Endodermal cell (in vitro differentiated cells): ENCODE measurements at regions not wholly inside any gene's neighbourhood (a gene's known extent, or its start where the extent isn't known, plus 50 kb on each side); places are given as distances from the start of the nearest gene placed in this dataset.

ENCODE experiments used
- DNase-seq: peaks from one replicate; pipeline ENCODE4 v3.0.0-alpha.2; 2017
- H3K27ac ChIP-seq: 2 replicates; pipeline ENCODE4 v1.5.1; 2013; ENCODE audit warnings: mild to moderate bottlenecking, low read depth, low read length, moderate library complexity
- H3K27me3 ChIP-seq: 2 replicates; pipeline ENCODE4 v1.6.1; 2013; ENCODE audit warnings: mild to moderate bottlenecking, low read length, moderate library complexity; ENCODE audit not compliant: insufficient read depth, control insufficient read depth, poor library complexity, severe bottlenecking
- H3K36me3 ChIP-seq: 2 replicates; pipeline ENCODE4 v1.7.0; 2013; ENCODE audit warnings: mild to moderate bottlenecking, low read length, moderate library complexity; ENCODE audit not compliant: control insufficient read depth, insufficient read depth
- H3K4me1 ChIP-seq: one replicate; pipeline ENCODE4 v1.7.0; 2013; ENCODE audit warnings: low read length; ENCODE audit not compliant: control insufficient read depth, insufficient read depth
- H3K4me3 ChIP-seq: 2 replicates; pipeline ENCODE4 v1.5.1; 2013; ENCODE audit warnings: mild to moderate bottlenecking, low read length, moderate library complexity
- H3K9ac ChIP-seq: 2 replicates; pipeline ENCODE4 v1.6.1; 2013; ENCODE audit warnings: mild to moderate bottlenecking, low read length, moderate library complexity; ENCODE audit not compliant: poor library complexity, severe bottlenecking; ENCODE audit errors: extremely low read depth
- H3K9me3 ChIP-seq: 2 replicates; pipeline ENCODE4 v1.6.1; 2013; ENCODE audit warnings: mild to moderate bottlenecking, low read length, moderate library complexity; ENCODE audit not compliant: control insufficient read depth
- H3K27ac Mint-ChIP-seq: 2 replicates; pipeline ENCODE4 v1.8.0; 2020; ENCODE audit warnings: mixed read lengths
- H3K27me3 Mint-ChIP-seq: 2 replicates; pipeline ENCODE4 v1.8.0; 2021; ENCODE audit warnings: mild to moderate bottlenecking, mixed read lengths; ENCODE audit not compliant: insufficient read depth
- H3K36me3 Mint-ChIP-seq: 2 replicates; pipeline ENCODE4 v1.8.0; 2020; ENCODE audit warnings: low read depth, mixed read lengths
- H3K4me1 Mint-ChIP-seq: 2 replicates; pipeline ENCODE4 v1.8.0; 2020; ENCODE audit warnings: mixed read lengths
- H3K4me3 Mint-ChIP-seq: 2 replicates; pipeline ENCODE4 v1.8.0; 2020; ENCODE audit warnings: mild to moderate bottlenecking, moderate library complexity, mixed read lengths
- H3K9me3 Mint-ChIP-seq: 2 replicates; pipeline ENCODE4 v1.8.0; 2020; ENCODE audit warnings: mild to moderate bottlenecking, mixed read lengths
- WGBS, 2 experiments: methylation state at CpG; one replicate each; pipeline versions ENCODE4 v1.1.5 to v1.1.7; 2013; ENCODE audit warnings: missing lambda C conversion rate in 2 of 2, mixed read lengths in 1 of 2; ENCODE audit not compliant: insufficient coverage in 1 of 2, insufficient read length in 1 of 2; 5-methylcytosine and 5-hydroxymethylcytosine counted together
- TF ChIP-seq, protein P1 (sequence below): fragments of 200-600 bp; sonication (generic); conservative IDR thresholded peaks from 2 replicates; pipeline ENCODE4 v1.5.0; 2021; ENCODE audit warnings: antibody characterized with exemption, mild to moderate bottlenecking

- no peaks in the 10 kb centered on the region for H3K4me1 ChIP-seq
- Mint-ChIP-seq H3K4me3 (no peak overlapping the region), H3K4me1 (no peaks in the 10 kb centered on the region), H3K36me3 (no peaks in the 10 kb centered on the region), H3K27ac (no peak overlapping the region), H3K9me3 (no peaks in the 10 kb centered on the region), H3K27me3 (peaks cover 3% of the 10 kb centered on the region)
- no peaks in the 10 kb centered on the region for H3K27me3 ChIP-seq
- no peak overlapping the region for H3K4me3 ChIP-seq
- no peak for DNase-seq
- no peaks in the 10 kb centered on the region for H3K36me3 ChIP-seq
- TF ChIP-seq, protein P1, sequence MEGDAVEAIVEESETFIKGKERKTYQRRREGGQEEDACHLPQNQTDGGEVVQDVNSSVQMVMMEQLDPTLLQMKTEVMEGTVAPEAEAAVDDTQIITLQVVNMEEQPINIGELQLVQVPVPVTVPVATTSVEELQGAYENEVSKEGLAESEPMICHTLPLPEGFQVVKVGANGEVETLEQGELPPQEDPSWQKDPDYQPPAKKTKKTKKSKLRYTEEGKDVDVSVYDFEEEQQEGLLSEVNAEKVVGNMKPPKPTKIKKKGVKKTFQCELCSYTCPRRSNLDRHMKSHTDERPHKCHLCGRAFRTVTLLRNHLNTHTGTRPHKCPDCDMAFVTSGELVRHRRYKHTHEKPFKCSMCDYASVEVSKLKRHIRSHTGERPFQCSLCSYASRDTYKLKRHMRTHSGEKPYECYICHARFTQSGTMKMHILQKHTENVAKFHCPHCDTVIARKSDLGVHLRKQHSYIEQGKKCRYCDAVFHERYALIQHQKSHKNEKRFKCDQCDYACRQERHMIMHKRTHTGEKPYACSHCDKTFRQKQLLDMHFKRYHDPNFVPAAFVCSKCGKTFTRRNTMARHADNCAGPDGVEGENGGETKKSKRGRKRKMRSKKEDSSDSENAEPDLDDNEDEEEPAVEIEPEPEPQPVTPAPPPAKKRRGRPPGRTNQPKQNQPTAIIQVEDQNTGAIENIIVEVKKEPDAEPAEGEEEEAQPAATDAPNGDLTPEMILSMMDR, result no peak
- WGBS, 2 experiments, result 86 to 96% methylated on average over 2 to 3 of the region's 3 CpGs
- no peak overlapping the region for H3K27ac ChIP-seq
- no peaks in the 10 kb centered on the region for H3K9me3 ChIP-seq
- no peak overlapping the region for H3K9ac ChIP-seq
Measured at GRCh38 chr10:56507033-56507432, 146.0 kb upstream of the ZWINT start.

- TF ChIP-seq, protein P1, result no peak
- Mint-ChIP-seq H3K4me1 (no peaks in the 10 kb centered on the region), H3K27ac (no peak overlapping the region), H3K27me3 (peaks cover 3% of the 10 kb centered on the region), H3K9me3 (no peaks in the 10 kb centered on the region), H3K4me3 (no peak overlapping the region), H3K36me3 (no peaks in the 10 kb centered on the region)
- WGBS, 2 experiments, result 96% methylated on average over 3 of the region's 3 CpGs; no CpG with 5 or more reads in 1 of the 2 experiments
- peaks cover 2% of the 10 kb centered on the region for H3K4me1 ChIP-seq
- DNase-seq, result no peak
- H3K36me3 ChIP-seq, result no peaks in the 10 kb centered on the region
- H3K9me3 ChIP-seq, result no peaks in the 10 kb centered on the region
- no peaks in the 10 kb centered on the region for H3K27me3 ChIP-seq
- no peak overlapping the region for H3K9ac ChIP-seq
- H3K4me3 ChIP-seq, result no peak overlapping the region
- H3K27ac ChIP-seq, result no peak overlapping the region
Measured at GRCh38 chr10:56505555-56505954, 144.5 kb upstream of the ZWINT start.

GRCh38 chr10:56496186-56496486 lies 135.1 kb upstream of the ZWINT start:
- Histone ChIP-seq H3K27ac (no peak overlapping the region), H3K4me3 (no peak overlapping the region), H3K36me3 (no peaks in the 10 kb centered on the region), H3K27me3 (no peaks in the 10 kb centered on the region), H3K4me1 (peaks cover 7% of the 10 kb centered on the region), H3K9me3 (no peaks in the 10 kb centered on the region), H3K9ac (no peak overlapping the region)
- Mint-ChIP-seq H3K36me3 (no peaks in the 10 kb centered on the region), H3K27ac (no peak overlapping the region), H3K9me3 (no peaks in the 10 kb centered on the region), H3K27me3 (peaks cover 3% of the 10 kb centered on the region), H3K4me1 (no peaks in the 10 kb centered on the region), H3K4me3 (no peak overlapping the region)
- TF ChIP-seq, protein P1, result no peak
- WGBS, 2 experiments, result 97% methylated on average over 2 of the region's 2 CpGs; no CpG with 5 or more reads in 1 of the 2 experiments
- no peak for DNase-seq
